GM18909 (cell line): ENCODE measurements at regions not wholly inside any gene's neighbourhood (a gene's known extent, or its start where the extent isn't known, plus 50 kb on each side); places are given as distances from the start of the nearest gene placed in this dataset.

ENCODE experiments used
- ATAC-seq: cut with Tn5 transposase; IDR thresholded peaks from one replicate; pipeline ENCODE4 v1.9.1; 2021; ENCODE audit warnings: mild to moderate bottlenecking; ENCODE audit not compliant: unreplicated experiment, poor library complexity

GRCh38 chr3:40639006-40639405 lies 114.2 kb downstream of the ZNF621 start:
- ATAC-seq = no peak

- no peak for ATAC-seq
Observed at GRCh38 chr3:40642812-40643211, 118.1 kb downstream of the ZNF621 start.

GRCh38 chr3:40645883-40646282 lies 121.1 kb downstream of the ZNF621 start:
- ATAC-seq = no peak

- no peak for ATAC-seq
Observed at GRCh38 chr3:40649346-40649745, 124.6 kb downstream of the ZNF621 start.

DNA sequence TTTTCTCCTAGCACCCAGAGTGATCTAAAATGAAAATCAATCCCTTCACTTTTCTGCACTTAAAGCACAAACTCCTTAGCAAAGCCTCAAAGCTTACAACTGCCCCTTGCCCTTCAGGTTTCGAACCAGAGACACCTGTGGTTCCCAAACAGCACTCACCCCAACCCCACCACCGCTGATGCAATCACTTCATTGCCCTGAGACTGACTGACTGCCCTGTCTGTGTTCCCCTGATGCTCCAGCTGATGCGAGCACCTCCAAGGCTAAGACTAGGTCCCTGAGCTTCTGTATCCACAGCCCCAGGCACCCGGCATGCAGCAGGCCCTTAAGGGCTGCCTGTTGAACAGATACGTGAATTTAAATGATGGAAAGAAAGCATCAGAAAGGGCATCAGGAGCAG lies 127.3 kb downstream of the ZNF621 start:
- no peak for ATAC-seq

- no peak for ATAC-seq
Observed at GRCh38 chr3:40653001-40653400, 128.2 kb downstream of the ZNF621 start.

- ATAC-seq = no peak
Observed at GRCh38 chr3:40653878-40654277, 129.1 kb downstream of the ZNF621 start.

- no peak for ATAC-seq
Observed at GRCh38 chr3:40655551-40655950, 130.8 kb downstream of the ZNF621 start.

- no peak for ATAC-seq
Observed at GRCh38 chr3:40657623-40658022, 132.9 kb downstream of the ZNF621 start.

GRCh38 chr3:40658305-40658704 lies 133.5 kb downstream of the ZNF621 start:
- ATAC-seq = no peak

DNA sequence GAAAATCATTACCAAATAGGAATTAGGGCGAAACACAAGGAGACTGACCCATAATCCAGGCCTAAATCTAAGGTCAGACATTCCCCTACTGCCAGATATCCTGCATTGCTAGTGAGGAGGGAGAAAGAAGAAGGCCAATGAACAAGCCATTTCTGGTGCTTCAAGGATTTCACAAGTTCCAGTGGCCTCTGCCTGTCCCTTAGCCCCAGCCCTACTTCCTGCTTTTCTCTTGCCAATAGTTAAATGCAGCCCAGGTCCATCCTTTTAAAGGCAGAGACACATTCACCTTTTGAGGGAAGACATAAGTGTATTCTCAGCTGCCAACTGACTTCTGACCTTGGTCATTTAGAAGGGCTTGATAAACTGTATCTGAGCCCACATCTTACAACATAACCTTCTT lies 135.8 kb downstream of the ZNF621 start:
- no peak for ATAC-seq

- no peak for ATAC-seq
Observed at GRCh38 chr3:40661284-40661683, 136.5 kb downstream of the ZNF621 start.

DNA sequence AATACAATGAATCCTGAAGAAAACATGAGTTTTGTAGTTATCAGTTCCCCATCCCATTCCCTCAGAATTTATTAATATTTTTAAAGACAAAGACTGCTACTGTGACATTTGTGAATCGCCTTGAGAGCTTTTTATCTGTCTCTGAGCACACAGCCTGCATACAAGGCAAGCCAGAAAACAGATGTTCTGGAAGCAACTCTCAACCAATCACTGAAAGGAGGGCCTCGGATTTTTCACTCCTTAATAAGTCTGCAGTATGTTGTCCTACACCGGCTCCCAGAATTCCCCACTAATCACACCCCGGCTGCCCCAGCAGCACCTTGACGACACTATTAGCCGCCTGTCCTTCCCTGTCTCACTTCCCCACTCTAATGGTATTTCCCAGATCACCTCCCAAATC lies 138.5 kb downstream of the ZNF621 start:
- no peak for ATAC-seq

GRCh38 chr3:40669176-40669575 lies 144.4 kb downstream of the ZNF621 start:
- no peak for ATAC-seq

- ATAC-seq = no peak
Observed at GRCh38 chr3:40672861-40673260, 148.1 kb downstream of the ZNF621 start.

GRCh38 chr3:40677321-40677720 lies 152.6 kb downstream of the ZNF621 start:
- no peak for ATAC-seq

DNA sequence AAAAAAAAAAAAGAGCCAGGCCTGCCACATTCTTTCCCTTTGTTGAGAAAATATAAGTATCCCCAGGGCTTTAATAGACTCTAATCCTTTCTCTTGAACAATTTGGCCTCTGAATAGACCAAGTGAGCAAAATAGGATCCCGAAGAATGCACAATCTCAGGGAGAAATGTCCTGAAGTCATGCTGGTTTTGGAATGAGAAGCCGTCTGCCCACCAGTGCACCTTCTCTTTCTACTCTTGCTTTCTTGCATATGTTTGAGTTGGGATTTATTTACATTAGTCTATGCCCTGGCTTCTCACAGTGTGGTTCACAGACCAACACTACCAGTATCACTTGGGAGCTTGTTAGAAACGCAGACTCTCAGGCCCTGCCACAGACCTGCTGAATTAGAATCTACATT lies 153.0 kb downstream of the ZNF621 start:
- ATAC-seq = no peak

- no peak for ATAC-seq
Observed at GRCh38 chr3:40679290-40679689, 154.5 kb downstream of the ZNF621 start.

DNA sequence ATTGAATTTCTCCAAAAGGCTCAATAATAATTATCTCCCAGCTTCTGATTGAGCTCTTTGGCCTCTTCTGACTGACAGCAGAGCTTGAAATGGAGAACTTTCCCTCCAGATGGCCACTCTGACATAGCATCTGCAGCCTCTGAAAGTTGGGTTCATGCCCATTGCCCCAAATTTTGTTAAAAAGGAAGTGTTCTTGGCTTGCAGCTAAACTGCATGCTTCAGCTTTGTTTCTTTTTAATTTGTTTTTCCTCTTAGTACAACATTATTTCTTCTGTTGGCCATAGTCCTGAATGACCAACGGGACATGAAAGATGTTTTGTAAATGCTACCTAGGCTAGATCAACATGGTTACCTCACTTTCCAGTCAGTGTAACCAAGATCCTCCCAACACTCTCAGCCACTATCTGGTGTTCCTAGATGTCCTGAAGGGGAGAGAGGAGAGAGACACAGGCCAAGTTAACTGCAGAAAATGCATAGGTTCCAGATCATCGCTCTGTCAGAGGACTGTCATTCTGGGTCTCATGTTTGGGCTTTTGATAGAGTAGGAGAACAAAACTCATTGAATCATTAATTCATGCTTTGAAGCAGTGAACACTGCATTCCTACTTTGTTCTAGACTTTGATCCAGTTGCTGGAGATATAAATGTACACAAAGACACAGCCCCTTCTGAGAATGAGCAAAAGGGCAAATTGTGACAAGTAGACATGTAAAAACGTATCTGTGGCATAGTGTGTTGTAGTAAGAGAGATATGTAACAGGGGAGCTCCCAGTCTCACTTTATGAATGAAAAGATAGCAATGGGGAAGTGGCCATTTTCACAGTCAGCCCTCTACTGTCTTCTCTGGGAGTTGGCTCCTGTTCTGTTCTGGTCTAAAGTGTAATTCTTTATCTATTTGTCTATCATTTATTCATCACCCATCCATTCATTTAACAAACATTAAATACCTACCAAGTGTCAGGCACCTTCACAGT lies 156.2 kb downstream of the ZNF621 start:
- no peak for ATAC-seq

- no peak for ATAC-seq
Observed at GRCh38 chr3:40681658-40682055, 156.9 kb downstream of the ZNF621 start.

GRCh38 chr3:40689837-40690236 lies 165.1 kb downstream of the ZNF621 start:
- no peak for ATAC-seq
